HCT116 (cell line): ENCODE measurements at regions not wholly inside any gene's neighbourhood (a gene's known extent, or its start where the extent isn't known, plus 50 kb on each side); places are given as distances from the start of the nearest gene placed in this dataset.

ENCODE experiments used
- CBX3 ChIP-seq: IDR thresholded peaks from 2 replicates; pipeline ENCODE4 v1.6.1; 2012; ENCODE audit warnings: low read depth
- CTCF ChIP-seq, 3 experiments: fragments of 200-600 bp in 1 of 3; sonication (generic) in 1 of 3; IDR thresholded peaks in 2 of 3; conservative IDR thresholded peaks in 1 of 3; 2 replicates each; pipeline ENCODE4 v1.5.1; 2012 to 2017; ENCODE audit warnings: low read depth in 2 of 3, low read length in 2 of 3, antibody characterized with exemption in 1 of 3, borderline replicate concordance in 1 of 3, control low read depth in 1 of 3, mild to moderate bottlenecking in 1 of 3, mixed read lengths in 1 of 3, mixed run types in 1 of 3, moderate library complexity in 1 of 3; ENCODE audit not compliant: insufficient read depth in 1 of 3
- EGR1 ChIP-seq: IDR thresholded peaks from 2 replicates; pipeline ENCODE4 v1.6.1; 2012; ENCODE audit warnings: low read depth
- EZH2 ChIP-seq: fragments of 200-600 bp; sonication (generic); IDR thresholded peaks from 2 replicates; pipeline ENCODE4 v1.6.1; 2017; ENCODE audit warnings: antibody characterized with exemption, mixed run types
- EZH2phosphoT487 ChIP-seq: fragments of 200-600 bp; IDR thresholded peaks from 2 replicates; pipeline ENCODE4 v1.6.1; 2018; ENCODE audit warnings: antibody characterized with exemption, borderline replicate concordance
- POLR2A ChIP-seq: IDR thresholded peaks from 2 replicates; pipeline ENCODE4 v1.7.0; 2011; ENCODE audit warnings: borderline replicate concordance; ENCODE audit not compliant: insufficient read depth, insufficient read length; ENCODE audit errors: extremely low read depth
- POLR2AphosphoS5 ChIP-seq: IDR thresholded peaks from 2 replicates; pipeline ENCODE4 v1.6.1; 2011; ENCODE audit warnings: mild to moderate bottlenecking, low read depth, low read length, moderate library complexity
- RAD21 ChIP-seq: IDR thresholded peaks from 2 replicates; pipeline ENCODE4 v1.6.1; 2012; ENCODE audit warnings: low read depth, mild to moderate bottlenecking
- SP1 ChIP-seq: IDR thresholded peaks from 2 replicates; pipeline ENCODE4 v1.6.1; 2012; ENCODE audit warnings: low read depth
- TCF7L2 ChIP-seq: IDR thresholded peaks from 2 replicates; pipeline ENCODE4 v1.7.0; 2011; ENCODE audit warnings: borderline replicate concordance, inconsistent platforms; ENCODE audit not compliant: insufficient read depth, insufficient read length; ENCODE audit errors: extremely low read depth
- ZFX ChIP-seq: fragments of 450-650 bp; IDR thresholded peaks from 2 replicates; pipeline ENCODE4 v1.6.1; 2017
- TF ChIP-seq, protein P1 (sequence below): IDR thresholded peaks from 2 replicates; pipeline ENCODE4 v1.6.1; 2012
- TF ChIP-seq, protein P2 (sequence below): IDR thresholded peaks from 2 replicates; pipeline ENCODE4 v1.6.1; 2012; ENCODE audit warnings: low read depth
- TF ChIP-seq, protein P3 (sequence below): IDR thresholded peaks from 2 replicates; pipeline ENCODE4 v1.6.1; 2011; ENCODE audit warnings: mild to moderate bottlenecking, low read length, moderate library complexity; ENCODE audit not compliant: insufficient replicate concordance; ENCODE audit errors: extremely low read depth

DNA sequence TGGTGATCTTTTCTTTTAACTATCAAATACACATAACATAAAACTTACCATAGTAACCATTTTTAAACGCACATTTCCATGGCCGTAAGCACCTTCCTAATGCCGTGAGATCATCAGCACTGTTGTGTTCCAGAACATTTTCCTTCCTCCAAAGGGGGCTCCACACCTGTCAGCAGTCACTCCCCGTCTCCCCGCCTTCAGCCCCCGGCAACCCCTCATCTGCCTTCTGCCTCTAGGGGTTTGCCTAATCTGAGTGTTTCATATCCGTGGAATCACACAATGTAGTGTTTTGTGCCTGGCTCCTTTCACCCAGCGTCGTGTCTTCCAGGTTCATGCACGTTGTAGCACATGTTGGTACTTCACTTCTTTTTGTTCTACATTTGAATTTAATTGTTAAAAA lies 350.1 kb upstream of the TNRC6C start:
- TF ChIP-seq CTCF (IDR thresholded peaks at IDR 0.05 in 2 of 3, conservative IDR thresholded peaks at IDR 0.05 in 1 of 3; ENCODE audit: borderline replicate concordance in 1 of 3, insufficient read depth in 1 of 3, low read depth in 2 of 3, low read length in 2 of 3) (no peak), EZH2 (no peak), SP1 (no peak), POLR2AphosphoS5 (no peak), EGR1 (no peak), POLR2A (no peak), ZFX (no peak), EZH2phosphoT487 (no peak), CBX3 (no peak), RAD21 (no peak), TCF7L2 (no peak)
- TF ChIP-seq, protein P1, sequence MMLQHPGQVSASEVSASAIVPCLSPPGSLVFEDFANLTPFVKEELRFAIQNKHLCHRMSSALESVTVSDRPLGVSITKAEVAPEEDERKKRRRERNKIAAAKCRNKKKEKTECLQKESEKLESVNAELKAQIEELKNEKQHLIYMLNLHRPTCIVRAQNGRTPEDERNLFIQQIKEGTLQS: no peak
- TF ChIP-seq, protein P2, sequence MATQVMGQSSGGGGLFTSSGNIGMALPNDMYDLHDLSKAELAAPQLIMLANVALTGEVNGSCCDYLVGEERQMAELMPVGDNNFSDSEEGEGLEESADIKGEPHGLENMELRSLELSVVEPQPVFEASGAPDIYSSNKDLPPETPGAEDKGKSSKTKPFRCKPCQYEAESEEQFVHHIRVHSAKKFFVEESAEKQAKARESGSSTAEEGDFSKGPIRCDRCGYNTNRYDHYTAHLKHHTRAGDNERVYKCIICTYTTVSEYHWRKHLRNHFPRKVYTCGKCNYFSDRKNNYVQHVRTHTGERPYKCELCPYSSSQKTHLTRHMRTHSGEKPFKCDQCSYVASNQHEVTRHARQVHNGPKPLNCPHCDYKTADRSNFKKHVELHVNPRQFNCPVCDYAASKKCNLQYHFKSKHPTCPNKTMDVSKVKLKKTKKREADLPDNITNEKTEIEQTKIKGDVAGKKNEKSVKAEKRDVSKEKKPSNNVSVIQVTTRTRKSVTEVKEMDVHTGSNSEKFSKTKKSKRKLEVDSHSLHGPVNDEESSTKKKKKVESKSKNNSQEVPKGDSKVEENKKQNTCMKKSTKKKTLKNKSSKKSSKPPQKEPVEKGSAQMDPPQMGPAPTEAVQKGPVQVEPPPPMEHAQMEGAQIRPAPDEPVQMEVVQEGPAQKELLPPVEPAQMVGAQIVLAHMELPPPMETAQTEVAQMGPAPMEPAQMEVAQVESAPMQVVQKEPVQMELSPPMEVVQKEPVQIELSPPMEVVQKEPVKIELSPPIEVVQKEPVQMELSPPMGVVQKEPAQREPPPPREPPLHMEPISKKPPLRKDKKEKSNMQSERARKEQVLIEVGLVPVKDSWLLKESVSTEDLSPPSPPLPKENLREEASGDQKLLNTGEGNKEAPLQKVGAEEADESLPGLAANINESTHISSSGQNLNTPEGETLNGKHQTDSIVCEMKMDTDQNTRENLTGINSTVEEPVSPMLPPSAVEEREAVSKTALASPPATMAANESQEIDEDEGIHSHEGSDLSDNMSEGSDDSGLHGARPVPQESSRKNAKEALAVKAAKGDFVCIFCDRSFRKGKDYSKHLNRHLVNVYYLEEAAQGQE: no peak
- TF ChIP-seq, protein P3, sequence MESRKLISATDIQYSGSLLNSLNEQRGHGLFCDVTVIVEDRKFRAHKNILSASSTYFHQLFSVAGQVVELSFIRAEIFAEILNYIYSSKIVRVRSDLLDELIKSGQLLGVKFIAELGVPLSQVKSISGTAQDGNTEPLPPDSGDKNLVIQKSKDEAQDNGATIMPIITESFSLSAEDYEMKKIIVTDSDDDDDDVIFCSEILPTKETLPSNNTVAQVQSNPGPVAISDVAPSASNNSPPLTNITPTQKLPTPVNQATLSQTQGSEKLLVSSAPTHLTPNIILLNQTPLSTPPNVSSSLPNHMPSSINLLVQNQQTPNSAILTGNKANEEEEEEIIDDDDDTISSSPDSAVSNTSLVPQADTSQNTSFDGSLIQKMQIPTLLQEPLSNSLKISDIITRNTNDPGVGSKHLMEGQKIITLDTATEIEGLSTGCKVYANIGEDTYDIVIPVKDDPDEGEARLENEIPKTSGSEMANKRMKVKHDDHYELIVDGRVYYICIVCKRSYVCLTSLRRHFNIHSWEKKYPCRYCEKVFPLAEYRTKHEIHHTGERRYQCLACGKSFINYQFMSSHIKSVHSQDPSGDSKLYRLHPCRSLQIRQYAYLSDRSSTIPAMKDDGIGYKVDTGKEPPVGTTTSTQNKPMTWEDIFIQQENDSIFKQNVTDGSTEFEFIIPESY: no peak
